HG02870 (cell line): ENCODE measurements at regions not wholly inside any gene's neighbourhood (a gene's known extent, or its start where the extent isn't known, plus 50 kb on each side); places are given as distances from the start of the nearest gene placed in this dataset.

ENCODE experiments used
- ATAC-seq: cut with Tn5 transposase; IDR thresholded peaks from one replicate; pipeline ENCODE4 v1.9.1; 2021; ENCODE audit warnings: mild to moderate bottlenecking, moderate library complexity; ENCODE audit not compliant: unreplicated experiment

- peak; percentile 36 for ATAC-seq
Measured at GRCh38 chr10:123552760-123553554, 113.2 kb upstream of the GPR26 start.

- ATAC-seq: no peak
Measured at GRCh38 chr10:123553810-123554430, 112.2 kb upstream of the GPR26 start.

GRCh38 chr10:123554656-123555055 is 111.5 kb upstream of the GPR26 start:
- ATAC-seq: no peak

DNA sequence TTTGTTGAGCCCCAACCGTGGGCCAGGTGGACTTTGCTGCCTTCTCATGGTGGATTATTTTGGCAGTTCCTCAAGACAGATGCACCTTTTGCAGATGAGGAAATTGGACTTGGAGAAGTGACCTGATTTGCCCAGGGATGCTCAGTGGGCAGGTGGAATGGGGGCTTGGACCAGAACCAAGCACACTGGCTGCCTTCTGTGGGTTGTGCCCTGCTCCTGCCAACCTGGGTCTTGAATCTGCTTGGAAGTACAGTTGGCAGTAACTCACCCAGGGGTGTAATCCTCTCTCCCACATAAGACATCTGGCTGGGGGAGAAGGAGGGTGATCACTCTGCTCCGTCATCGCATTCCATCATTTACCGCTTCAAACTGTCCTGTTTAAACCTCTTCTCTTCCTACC is 110.5 kb upstream of the GPR26 start:
- ATAC-seq: no peak

DNA sequence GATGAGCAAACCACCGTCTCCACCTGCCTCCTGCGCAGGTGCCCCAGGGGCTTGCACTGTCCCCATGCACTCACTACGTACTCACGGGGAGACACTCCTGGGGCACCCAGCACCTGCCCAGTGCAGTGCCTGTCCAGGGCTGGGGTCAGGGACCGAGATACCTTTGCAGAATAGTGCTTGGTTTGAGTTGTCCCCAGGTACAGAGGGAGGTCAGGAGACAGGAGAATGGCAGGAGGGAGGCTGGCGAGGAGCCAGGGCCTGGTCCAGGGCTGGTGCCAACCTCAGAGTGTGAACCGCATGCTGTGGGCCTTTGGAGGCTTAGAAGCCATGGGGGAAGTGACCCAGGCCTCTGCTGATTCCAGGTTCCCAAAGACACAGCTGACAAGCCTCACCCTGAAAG is 110.1 kb upstream of the GPR26 start:
- no peak for ATAC-seq

- no peak for ATAC-seq
Measured at GRCh38 chr10:123556736-123557135, 109.4 kb upstream of the GPR26 start.

DNA sequence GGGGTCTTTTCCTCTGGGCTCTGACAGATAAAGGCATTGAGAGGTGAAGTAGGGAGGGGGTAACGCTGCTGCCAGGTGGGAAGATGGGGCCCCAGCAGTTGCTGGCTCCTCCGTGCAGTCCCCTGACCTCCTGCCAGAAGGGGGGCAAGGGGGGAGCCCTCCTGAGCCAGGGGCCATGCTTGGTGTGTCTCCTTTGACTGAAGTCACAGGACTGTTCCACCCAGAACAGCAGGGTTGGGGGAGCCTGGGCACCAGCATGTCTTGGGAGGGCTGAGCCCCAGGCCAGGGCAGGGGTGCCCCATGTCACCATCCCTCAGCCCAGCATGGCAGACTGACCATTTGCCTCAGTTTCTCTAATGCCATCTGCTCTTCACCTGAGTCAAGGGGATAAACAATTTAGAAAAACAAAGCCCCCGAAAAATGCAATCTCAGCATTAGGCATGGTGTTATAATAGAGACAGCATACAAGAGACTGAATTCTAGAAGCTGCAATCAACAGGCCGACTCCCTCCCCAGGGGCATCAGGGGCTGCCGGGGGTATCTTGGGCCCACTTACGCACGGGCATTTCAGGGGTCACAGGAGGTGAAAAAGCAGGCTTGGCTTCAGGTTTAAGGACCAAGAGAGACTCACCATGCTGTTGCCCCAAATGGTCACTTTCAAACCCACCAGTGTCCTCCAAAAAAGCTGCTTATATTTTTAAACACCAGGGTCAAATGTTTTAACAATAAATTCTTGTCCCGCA is 108.6 kb upstream of the GPR26 start:
- ATAC-seq: no peak

DNA sequence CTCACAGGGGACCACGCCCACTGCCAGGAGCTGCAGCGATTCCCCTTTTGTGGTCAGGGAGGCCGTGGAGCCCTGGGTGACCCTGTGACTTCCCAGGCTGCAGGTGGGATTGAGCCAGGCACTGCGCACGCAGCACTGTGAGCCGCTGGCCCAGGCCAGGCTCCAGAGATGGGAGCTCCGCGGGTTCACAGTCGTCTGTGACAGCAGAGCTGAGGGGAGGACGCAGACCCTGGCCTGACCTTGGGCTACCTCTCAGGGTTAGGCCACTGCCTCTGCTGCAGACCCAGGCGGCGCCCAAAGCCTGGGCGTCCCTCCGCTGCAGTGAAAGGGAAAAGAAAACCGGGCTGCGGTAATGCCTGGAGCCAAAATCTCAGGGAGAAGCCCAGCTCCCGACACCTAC is 107.5 kb upstream of the GPR26 start:
- ATAC-seq: no peak

- ATAC-seq: peak; percentile 66
Measured at GRCh38 chr10:123559066-123559822, 106.9 kb upstream of the GPR26 start.

GRCh38 chr10:123559823-123560092 is 106.4 kb upstream of the GPR26 start:
- no peak for ATAC-seq

DNA sequence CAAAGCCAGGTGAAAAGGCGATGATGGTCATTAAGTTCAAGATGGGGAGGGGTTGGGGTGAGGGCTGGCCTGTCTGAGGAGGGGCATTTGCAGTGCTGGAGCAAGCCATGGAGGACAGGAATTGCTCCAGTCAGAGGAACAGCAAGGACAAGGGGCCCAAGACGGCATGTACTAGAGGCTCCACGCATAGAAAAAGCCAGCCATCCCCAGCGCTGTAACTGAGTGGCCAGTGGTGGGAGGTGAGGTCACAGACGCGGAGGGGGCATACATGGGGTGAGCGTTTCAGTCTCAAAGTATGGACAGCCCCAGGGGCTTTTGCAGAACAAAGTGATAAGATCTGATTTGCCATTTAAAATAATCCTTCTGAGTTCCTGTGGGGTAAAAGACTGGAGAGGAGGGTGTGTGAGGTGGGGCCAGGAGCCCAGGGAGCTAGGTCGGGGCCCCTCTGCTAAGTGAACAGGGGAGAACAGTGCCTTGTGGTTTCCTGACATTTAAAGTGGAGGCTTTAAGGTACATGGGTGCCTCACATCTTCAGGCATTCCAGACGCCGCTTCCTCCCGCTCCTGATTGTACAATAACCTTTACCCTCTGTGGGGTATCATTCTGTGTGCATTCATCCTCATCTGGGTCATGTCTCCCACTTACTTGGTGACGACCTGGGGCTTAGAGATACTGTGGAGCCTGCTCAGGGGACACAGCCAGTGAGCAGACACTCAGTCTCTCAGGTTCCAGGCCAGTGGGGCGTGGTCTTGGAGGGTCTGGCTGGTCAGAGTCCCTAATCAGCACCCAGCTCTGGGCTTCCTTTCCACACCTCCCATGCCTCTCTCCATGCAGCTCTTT is 105.6 kb upstream of the GPR26 start:
- ATAC-seq: no peak

GRCh38 chr10:123561141-123561440 is 105.1 kb upstream of the GPR26 start:
- ATAC-seq: no peak

DNA sequence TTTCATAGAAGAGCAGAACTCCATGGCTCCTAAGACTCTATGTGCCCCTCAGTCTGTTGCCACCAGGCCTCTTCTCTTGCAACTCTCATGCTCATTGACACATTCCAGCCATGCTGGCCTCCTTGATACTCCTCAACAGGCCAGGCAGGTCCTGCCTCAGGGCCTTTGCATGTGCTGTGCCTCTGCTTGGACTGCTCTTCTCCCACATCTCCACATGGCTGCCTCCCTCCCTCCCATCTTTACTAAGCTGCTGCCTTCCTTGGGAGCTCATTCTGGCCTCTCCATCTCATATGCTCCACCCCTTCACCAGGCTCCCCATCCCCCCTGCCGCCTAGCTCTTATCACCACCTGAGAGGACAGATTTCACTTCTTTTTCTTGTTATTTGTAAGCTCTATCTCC is 103.8 kb upstream of the GPR26 start:
- no peak for ATAC-seq

DNA sequence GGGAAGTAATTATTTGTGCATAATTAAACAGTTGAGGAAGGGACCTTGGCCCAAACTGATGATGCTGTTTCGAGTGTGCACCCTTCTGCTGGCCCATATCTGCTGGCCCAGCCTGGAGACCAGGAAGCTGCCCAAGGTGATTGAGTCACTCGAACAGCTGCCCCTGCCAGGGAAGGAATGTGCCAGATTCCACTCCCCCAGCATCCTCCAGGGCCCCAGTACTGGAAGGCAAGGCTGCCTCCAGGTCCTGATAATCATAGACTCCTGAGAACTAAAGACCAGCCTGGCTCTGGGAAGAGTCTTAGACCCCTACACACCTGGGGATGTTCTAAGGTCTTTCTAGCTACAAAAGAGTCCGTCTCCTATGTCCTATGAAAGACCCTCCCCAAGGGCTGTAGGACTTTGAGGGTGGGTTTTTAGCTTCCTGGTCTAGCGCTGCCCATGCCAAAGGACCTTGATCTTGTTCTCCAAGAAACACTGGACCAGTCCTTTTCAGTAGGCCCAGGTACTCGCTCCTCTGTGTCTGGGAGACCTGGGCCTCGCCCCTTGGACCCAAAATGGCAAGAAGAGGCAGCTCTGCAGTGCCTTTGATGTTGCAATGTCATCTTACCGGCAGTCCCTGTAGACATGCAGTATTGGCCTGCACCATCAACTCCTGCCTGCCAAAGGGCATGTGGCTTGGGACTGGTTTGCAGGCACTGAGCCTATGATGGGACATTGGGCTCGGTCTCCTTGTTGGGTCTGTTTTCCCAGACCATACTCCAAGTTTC is 103.2 kb upstream of the GPR26 start:
- no peak for ATAC-seq

- no peak for ATAC-seq
Measured at GRCh38 chr10:123563581-123563855, 102.6 kb upstream of the GPR26 start.

GRCh38 chr10:123563994-123564393 is 102.2 kb upstream of the GPR26 start:
- no peak for ATAC-seq

GRCh38 chr10:123564631-123565030 is 101.5 kb upstream of the GPR26 start:
- ATAC-seq: no peak

DNA sequence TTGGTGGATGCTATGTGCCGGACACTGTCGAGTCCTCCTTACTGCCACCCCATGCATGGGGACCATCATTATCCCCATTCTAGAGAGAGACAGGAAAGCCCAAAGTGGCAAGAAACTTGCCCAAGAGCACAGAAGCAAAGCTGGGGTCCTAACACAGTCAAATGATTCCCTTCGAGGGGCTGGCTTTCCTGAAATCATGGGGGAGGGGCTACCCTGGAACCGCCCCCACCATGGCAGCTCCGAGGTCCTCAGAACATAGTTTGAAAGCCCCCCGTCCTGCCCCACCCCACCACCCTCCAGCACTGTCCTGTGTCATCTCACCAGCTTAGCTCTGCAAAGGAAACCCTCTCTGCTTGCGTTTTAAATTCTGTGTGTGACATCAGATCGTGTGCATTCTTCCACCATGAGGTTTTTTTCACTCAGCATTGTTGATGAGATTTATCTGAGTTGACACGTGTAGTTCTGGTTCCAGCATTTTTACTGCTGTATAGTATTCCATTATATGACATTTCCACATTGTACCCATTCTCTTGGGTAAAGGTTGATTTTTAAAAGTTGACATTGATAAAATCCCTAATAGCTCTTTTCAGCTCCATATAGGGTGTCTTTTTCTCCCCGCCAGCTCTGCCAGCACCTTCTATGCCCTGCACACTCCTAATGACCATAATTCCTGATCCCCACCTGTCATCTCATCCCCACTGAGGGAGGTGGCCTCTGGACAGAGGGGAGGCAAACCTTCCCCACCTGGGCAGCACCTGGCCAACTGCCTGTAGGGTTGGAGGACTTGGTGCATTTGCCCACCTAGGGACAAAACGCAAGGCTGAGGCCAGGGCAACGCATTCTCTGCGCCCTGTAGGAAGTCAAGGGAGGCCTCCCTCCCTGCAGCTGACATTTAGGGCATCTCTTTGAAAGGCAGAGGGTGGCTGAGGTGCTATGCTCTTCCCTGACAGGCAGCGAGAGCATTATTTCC is 100.2 kb upstream of the GPR26 start:
- ATAC-seq: no peak
